GM12878 (cell line): ENCODE measurements at regions not wholly inside any gene's neighbourhood (a gene's known extent, or its start where the extent isn't known, plus 50 kb on each side); places are given as distances from the start of the nearest gene placed in this dataset.

Source experiments
- ATAC-seq: fragments of 200-7000 bp; cut with Tn5 transposase; 3 replicates; pipeline ENCODE4 v1.9.1; 2020; ENCODE audit warnings: mild to moderate bottlenecking, moderate library complexity
- BruUV-seq: library from RNA; stranded (reverse); fragments of 400-500 nt; replicated peaks from 2 replicates; lab custom pipeline; 2021; lab: Mats Ljungman, UMichigan
- CTCF ChIA-PET: fragments of 300-600 bp; sonication (Branson Sonifier 250); formaldehyde crosslinking; extraction: SDS; loops from one replicate; lab custom pipeline; 2021; ENCODE audit warnings: inconsistent platforms; lab: Yijun Ruan, JAX
- POLR2A ChIA-PET: fragments of 350-600 bp; formaldehyde crosslinking; extraction: SDS; loops from one replicate; lab custom pipeline; 2021; ENCODE audit warnings: inconsistent platforms; lab: Charles Lee
- RAD21 ChIA-PET: fragments of 300-600 bp; sonication (Branson Sonifier 250); formaldehyde crosslinking; loops from one replicate; lab custom pipeline; 2023; ENCODE audit warnings: antibody characterized with exemption; ENCODE audit not compliant: unreplicated experiment; lab: Charles Lee
- SMC1A ChIA-PET: fragments of 300-600 bp; sonication (Branson Sonifier 250); formaldehyde crosslinking; loops from one replicate; lab custom pipeline; 2023; ENCODE audit not compliant: unreplicated experiment, uncharacterized antibody; lab: Charles Lee
- DNase-seq: peaks from one replicate; pipeline ENCODE4 v3.0.0-alpha.2; 2011; ENCODE audit warnings: low read depth, low spot score
- FAIRE-seq: peaks from 3 replicates; lab custom pipeline; 2011; peaks lifted over from hg19 to GRCh38; lab: Jason Lieb, UNC
- H2AFZ ChIP-seq: 2 replicates; pipeline ENCODE4 v1.6.0; 2011; ENCODE audit warnings: low read depth, low read length, control low read depth; ENCODE audit not compliant: control insufficient read depth
- H3K27ac ChIP-seq: 2 replicates; pipeline ENCODE4 v1.5.1; 2011; ENCODE audit warnings: control low read depth; ENCODE audit not compliant: control insufficient read depth, insufficient read depth
- H3K27me3 ChIP-seq, 2 experiments: replicated peaks in 1 of 2; 2 replicates each; pipeline versions ENCODE4 v1.6.0 to v1.6.1; 2011; ENCODE audit warnings: low read length in 1 of 2; ENCODE audit not compliant: control insufficient read depth in 2 of 2, insufficient read depth in 2 of 2
- H3K36me3 ChIP-seq, 2 experiments: 2 replicates each; pipeline ENCODE4 v1.5.1; 2011; ENCODE audit warnings: low read length in 1 of 2; ENCODE audit not compliant: control insufficient read depth in 2 of 2, insufficient read depth in 2 of 2
- H3K4me1 ChIP-seq: 2 replicates; pipeline ENCODE4 v1.6.1; 2011; ENCODE audit warnings: mild to moderate bottlenecking, low read length, moderate library complexity, mixed read lengths; ENCODE audit not compliant: control insufficient read depth, insufficient read depth
- H3K4me2 ChIP-seq: 2 replicates; pipeline ENCODE4 v1.6.0; 2011; ENCODE audit warnings: control low read depth; ENCODE audit not compliant: control insufficient read depth, insufficient read depth
- H3K4me3 ChIP-seq: fragments of 200-600 bp; sonication (generic); 2 replicates; pipeline ENCODE4 v1.5.1; 2016
- H3K79me2 ChIP-seq: 2 replicates; pipeline ENCODE4 v1.6.0; 2011; ENCODE audit warnings: low read length; ENCODE audit not compliant: control insufficient read depth, insufficient read depth
- H3K9ac ChIP-seq: 2 replicates; pipeline ENCODE4 v1.8.0; 2011; ENCODE audit warnings: low read length, control low read depth, mixed read lengths; ENCODE audit not compliant: control insufficient read depth, insufficient read depth
- H3K9me3 ChIP-seq: replicated peaks from 3 replicates; pipeline ENCODE4 v1.5.1; 2011; ENCODE audit warnings: mild to moderate bottlenecking, low read length; ENCODE audit not compliant: control insufficient read depth, insufficient read depth
- H4K20me1 ChIP-seq: 2 replicates; pipeline ENCODE4 v1.6.0; 2011; ENCODE audit not compliant: control insufficient read depth, insufficient read depth
- BHLHE40 ChIP-seq, 2 experiments: fragments of 450-650 bp in 1 of 2; IDR thresholded peaks; 2 replicates each; pipeline ENCODE4 v1.6.1; 2011 to 2017; ENCODE audit warnings: low read depth in 2 of 2, borderline replicate concordance in 1 of 2, improper control_type of control experiment in 1 of 2, low read length in 1 of 2, mild to moderate bottlenecking in 1 of 2
- CBX5 ChIP-seq: sonication (generic); IDR thresholded peaks from 2 replicates; pipeline ENCODE4 v1.6.1; 2016; ENCODE audit warnings: low read depth, moderate library complexity, mild to moderate bottlenecking, inconsistent platforms
- PBX3 ChIP-seq: IDR thresholded peaks from 2 replicates; pipeline ENCODE4 v1.6.1; 2011; ENCODE audit warnings: mild to moderate bottlenecking, low read depth, low read length, moderate library complexity; ENCODE audit not compliant: insufficient replicate concordance
- PKNOX1 ChIP-seq: fragments of 450-650 bp; IDR thresholded peaks from 2 replicates; pipeline ENCODE4 v1.6.1; 2016; ENCODE audit warnings: mild to moderate bottlenecking
- ZNF687 ChIP-seq: fragments of 450-650 bp; IDR thresholded peaks from 2 replicates; pipeline ENCODE4 v1.6.1; 2017; ENCODE audit warnings: mild to moderate bottlenecking, moderate library complexity
- WGBS: methylation state at CpG from one replicate; pipeline ENCODE4 v1.1.6; 2016; ENCODE audit warnings: low lambda C conversion rate; ENCODE audit not compliant: insufficient replicate concordance, insufficient coverage; ENCODE audit errors: missing lambda C conversion rate; 5-methylcytosine and 5-hydroxymethylcytosine counted together
- in situ Hi-C: fragments of 300-500 bp; cut with MboI; formaldehyde crosslinking; loops from 9 replicates; pipeline ENCODE4 v1.14.3; 2018; ENCODE audit warnings: mixed read lengths
- intact Hi-C: fragments of 100-400 bp; cut with micrococcal nuclease; formaldehyde crosslinking; loops from one replicate; pipeline ENCODE4 v1.14.2; 2022; ENCODE audit not compliant: unreplicated experiment

- peak; percentile 33 for ATAC-seq
- CTCF ChIA-PET = no interaction called here
- Histone ChIP-seq H3K27me3 (no peaks in the 10 kb centered on the region), H3K9me3 (no peaks in the 10 kb centered on the region; the same call in 2 of the 3 replicates), H3K79me2 (no peaks in the 10 kb centered on the region), H3K27ac (peak overlapping the region; percentile 11; the same call in 1 of the 2 replicates), H3K4me2 (no peak overlapping the region), H3K4me1 (peaks cover 20% of the 10 kb centered on the region), H2AFZ (no peak overlapping the region), H3K9ac (no peak overlapping the region), H3K36me3 (no peaks in the 10 kb centered on the region), H3K4me3 (no peak overlapping the region), H4K20me1 (no peaks in the 10 kb centered on the region)
- POLR2A ChIA-PET = interaction anchor here (1.1 kb wide), 1 partner anchor 55 kb away, joined by 3 read pairs; no protein-coding TSS in a partner anchor
- WGBS = 42% methylated on average over 7 of the region's 7 CpGs
- intact Hi-C loops = loop anchor here (2.0 kb wide), 2 partner anchors 28 to 780 kb away; no protein-coding TSS in a partner anchor
- peak; percentile 82 for TF ChIP-seq PBX3
- no peak for TF ChIP-seq CBX5
- peak in 1 of 2 experiments; percentile 21; a peak in 1 of 4 replicates for TF ChIP-seq BHLHE40 (IDR thresholded peaks at IDR 0.05; ENCODE audit: borderline replicate concordance in 1 of 2, low read depth in 2 of 2, low read length in 1 of 2)
- peak; percentile 84 for TF ChIP-seq PKNOX1
- TF ChIP-seq ZNF687 = peak; percentile 57; the same call in 1 of the 2 replicates
- in situ Hi-C loops = no loop called here
- SMC1A ChIA-PET = interaction anchor here (1.1 to 1.2 kb wide), 2 partner anchors 9 to 27 kb away, joined by 3 to 6 read pairs; no protein-coding TSS in a partner anchor
- BruUV-seq = no TSS peak
- RAD21 ChIA-PET = interaction anchor here (0.6 to 1.7 kb wide), 5 partner anchors 22 to 58 kb away, joined by 3 to 4 read pairs (median 3); no protein-coding TSS in a partner anchor
- peak; percentile 23 for FAIRE-seq
- peak; percentile 20 for DNase-seq
Observed at GRCh38 chr12:24173067-24173466, 223.6 kb upstream of the SOX5 start.
